ENCODE measurements at regions not wholly inside any gene's neighbourhood (a gene's known extent, or its start where the extent isn't known, plus 50 kb on each side); places are given as distances from the start of the nearest gene placed in this dataset.

- TF ChIP-seq, protein P1, sequence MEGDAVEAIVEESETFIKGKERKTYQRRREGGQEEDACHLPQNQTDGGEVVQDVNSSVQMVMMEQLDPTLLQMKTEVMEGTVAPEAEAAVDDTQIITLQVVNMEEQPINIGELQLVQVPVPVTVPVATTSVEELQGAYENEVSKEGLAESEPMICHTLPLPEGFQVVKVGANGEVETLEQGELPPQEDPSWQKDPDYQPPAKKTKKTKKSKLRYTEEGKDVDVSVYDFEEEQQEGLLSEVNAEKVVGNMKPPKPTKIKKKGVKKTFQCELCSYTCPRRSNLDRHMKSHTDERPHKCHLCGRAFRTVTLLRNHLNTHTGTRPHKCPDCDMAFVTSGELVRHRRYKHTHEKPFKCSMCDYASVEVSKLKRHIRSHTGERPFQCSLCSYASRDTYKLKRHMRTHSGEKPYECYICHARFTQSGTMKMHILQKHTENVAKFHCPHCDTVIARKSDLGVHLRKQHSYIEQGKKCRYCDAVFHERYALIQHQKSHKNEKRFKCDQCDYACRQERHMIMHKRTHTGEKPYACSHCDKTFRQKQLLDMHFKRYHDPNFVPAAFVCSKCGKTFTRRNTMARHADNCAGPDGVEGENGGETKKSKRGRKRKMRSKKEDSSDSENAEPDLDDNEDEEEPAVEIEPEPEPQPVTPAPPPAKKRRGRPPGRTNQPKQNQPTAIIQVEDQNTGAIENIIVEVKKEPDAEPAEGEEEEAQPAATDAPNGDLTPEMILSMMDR (IDR thresholded peaks at IDR 0.05; ENCODE audit: insufficient read depth, low read length, poor library complexity, severe bottlenecking), result no peak
- Histone ChIP-seq H3K27me3 (replicated peaks; ENCODE audit: control insufficient read depth, insufficient read depth, low read length) (no peaks in the 10 kb centered on the region), H3K4me3 (replicated peaks; ENCODE audit: low read depth, low read length) (no peak overlapping the region), H3K36me3 (ENCODE audit: control insufficient read depth, insufficient read depth, low read length) (no peaks in the 10 kb centered on the region)
- no peak for DNase-seq (ENCODE audit: extremely low read depth, insufficient read length)
Observed at GRCh38 chr5:154577416-154577815, 99.4 kb upstream of the HAND1 start.

DNA sequence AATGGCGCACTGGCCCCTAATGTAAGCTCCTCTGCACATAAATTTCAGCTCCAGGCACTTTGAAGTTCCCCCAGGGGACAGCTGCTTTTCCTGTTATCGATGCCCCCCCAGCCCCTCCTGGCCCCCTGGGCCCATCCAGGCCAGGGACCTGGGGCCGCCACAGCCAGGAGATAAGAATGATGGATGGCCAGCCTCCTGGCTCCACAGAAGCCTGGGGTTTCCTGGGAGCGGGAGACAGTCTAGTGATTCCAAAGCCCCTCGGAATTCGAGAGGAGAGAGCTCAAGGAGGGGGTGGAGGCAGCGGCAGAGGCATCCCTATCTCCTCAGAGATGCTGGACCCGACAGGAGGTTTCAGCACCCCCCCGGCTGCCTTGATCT lies 98.4 kb upstream of the HAND1 start:
- Histone ChIP-seq H3K4me3 (replicated peaks; ENCODE audit: low read depth, low read length) (no peak overlapping the region), H3K27me3 (replicated peaks; ENCODE audit: control insufficient read depth, insufficient read depth, low read length) (no peaks in the 10 kb centered on the region), H3K36me3 (ENCODE audit: control insufficient read depth, insufficient read depth, low read length) (no peaks in the 10 kb centered on the region)
- DNase-seq (ENCODE audit: extremely low read depth, insufficient read length), result no peak
- TF ChIP-seq, protein P1 (IDR thresholded peaks at IDR 0.05; ENCODE audit: insufficient read depth, low read length, poor library complexity, severe bottlenecking), result no peak

- Histone ChIP-seq H3K4me3 (replicated peaks; ENCODE audit: low read depth, low read length) (no peak overlapping the region), H3K36me3 (ENCODE audit: control insufficient read depth, insufficient read depth, low read length) (no peaks in the 10 kb centered on the region), H3K27me3 (replicated peaks; ENCODE audit: control insufficient read depth, insufficient read depth, low read length) (no peaks in the 10 kb centered on the region)
- TF ChIP-seq, protein P1 (IDR thresholded peaks at IDR 0.05; ENCODE audit: insufficient read depth, low read length, poor library complexity, severe bottlenecking), result peak; percentile 51
- DNase-seq (ENCODE audit: extremely low read depth, insufficient read length), result peak; percentile 26
Observed at GRCh38 chr5:154575546-154576428, 97.8 kb upstream of the HAND1 start.

GRCh38 chr5:154573011-154573410 lies 95.0 kb upstream of the HAND1 start:
- Histone ChIP-seq H3K4me3 (replicated peaks; ENCODE audit: low read depth, low read length) (no peak overlapping the region), H3K27me3 (replicated peaks; ENCODE audit: control insufficient read depth, insufficient read depth, low read length) (no peaks in the 10 kb centered on the region), H3K36me3 (ENCODE audit: control insufficient read depth, insufficient read depth, low read length) (no peaks in the 10 kb centered on the region)
- TF ChIP-seq, protein P1 (IDR thresholded peaks at IDR 0.05; ENCODE audit: insufficient read depth, low read length, poor library complexity, severe bottlenecking), result no peak
- DNase-seq (ENCODE audit: extremely low read depth, insufficient read length), result no peak

DNA sequence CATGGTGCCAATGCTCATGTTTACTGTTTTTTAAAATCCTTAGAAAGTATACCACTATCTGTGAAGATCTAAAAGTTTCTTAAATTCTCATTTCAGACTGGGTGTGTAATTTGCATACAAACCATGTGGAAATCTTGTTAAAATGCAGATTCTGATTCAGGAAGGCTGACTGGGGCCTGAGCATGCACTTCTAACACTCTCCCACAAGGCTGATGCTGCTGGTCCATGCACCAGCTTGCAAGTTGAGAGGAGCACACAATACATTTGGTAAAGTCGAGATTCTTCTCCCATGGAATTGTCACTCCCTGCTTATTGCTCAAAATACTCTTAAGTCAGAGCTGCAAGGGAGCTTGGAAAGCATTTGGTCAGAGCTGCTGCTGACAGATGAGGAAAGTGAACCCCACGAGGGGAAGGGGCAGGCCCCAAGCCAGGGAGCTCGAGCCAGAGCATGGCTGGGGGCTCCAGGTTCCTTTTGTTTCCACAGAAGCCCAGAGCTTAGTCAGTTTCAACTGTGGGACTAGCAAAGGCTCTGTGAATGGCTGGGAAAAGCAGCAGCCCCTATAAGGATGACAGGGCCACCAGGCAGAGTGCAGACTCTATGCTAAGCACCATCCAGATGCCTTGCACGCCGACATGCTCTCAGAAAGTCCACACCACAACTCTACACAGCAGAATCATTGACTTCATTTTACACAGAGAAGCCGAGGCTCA lies 93.5 kb upstream of the HAND1 start:
- no peaks in the 10 kb centered on the region for H3K27me3 ChIP-seq (replicated peaks; ENCODE audit: control insufficient read depth, insufficient read depth, low read length)
- TF ChIP-seq, protein P1 (IDR thresholded peaks at IDR 0.05; ENCODE audit: insufficient read depth, low read length, poor library complexity, severe bottlenecking), result no peak
- H3K36me3 ChIP-seq (ENCODE audit: control insufficient read depth, insufficient read depth, low read length), result no peaks in the 10 kb centered on the region
- H3K4me3 ChIP-seq (replicated peaks; ENCODE audit: low read depth, low read length), result no peak overlapping the region
- no peak for DNase-seq (ENCODE audit: extremely low read depth, insufficient read length)

Measured in GM06990 (cell line).